ENCODE measurements at regions not wholly inside any gene's neighbourhood (a gene's known extent, or its start where the extent isn't known, plus 50 kb on each side); places are given as distances from the start of the nearest gene placed in this dataset.

DNA sequence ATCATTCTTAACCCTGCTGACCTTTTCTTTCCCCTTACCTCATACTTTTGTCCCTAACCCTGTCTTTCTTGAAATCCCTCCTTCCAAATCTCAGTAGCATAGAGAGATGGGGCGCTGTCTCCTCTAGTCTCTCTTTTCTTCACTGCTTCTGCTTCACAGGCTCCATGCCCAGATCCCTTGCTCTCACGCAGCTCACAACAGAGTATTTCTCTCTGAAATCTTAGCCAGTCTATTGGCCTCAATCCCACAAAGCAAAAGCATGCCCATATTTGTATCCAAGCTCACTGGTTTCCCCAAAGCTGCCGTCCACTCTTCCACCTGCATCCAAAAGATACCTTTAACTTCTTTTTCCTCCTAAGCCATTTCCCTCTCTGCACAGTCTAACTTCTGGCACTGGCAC, 526.8 kb downstream of the PLXDC2 start:
- TF ChIP-seq, protein P1, sequence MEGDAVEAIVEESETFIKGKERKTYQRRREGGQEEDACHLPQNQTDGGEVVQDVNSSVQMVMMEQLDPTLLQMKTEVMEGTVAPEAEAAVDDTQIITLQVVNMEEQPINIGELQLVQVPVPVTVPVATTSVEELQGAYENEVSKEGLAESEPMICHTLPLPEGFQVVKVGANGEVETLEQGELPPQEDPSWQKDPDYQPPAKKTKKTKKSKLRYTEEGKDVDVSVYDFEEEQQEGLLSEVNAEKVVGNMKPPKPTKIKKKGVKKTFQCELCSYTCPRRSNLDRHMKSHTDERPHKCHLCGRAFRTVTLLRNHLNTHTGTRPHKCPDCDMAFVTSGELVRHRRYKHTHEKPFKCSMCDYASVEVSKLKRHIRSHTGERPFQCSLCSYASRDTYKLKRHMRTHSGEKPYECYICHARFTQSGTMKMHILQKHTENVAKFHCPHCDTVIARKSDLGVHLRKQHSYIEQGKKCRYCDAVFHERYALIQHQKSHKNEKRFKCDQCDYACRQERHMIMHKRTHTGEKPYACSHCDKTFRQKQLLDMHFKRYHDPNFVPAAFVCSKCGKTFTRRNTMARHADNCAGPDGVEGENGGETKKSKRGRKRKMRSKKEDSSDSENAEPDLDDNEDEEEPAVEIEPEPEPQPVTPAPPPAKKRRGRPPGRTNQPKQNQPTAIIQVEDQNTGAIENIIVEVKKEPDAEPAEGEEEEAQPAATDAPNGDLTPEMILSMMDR (conservative IDR thresholded peaks at IDR 0.05 in 1 of 2, IDR thresholded peaks at IDR 0.05 in 1 of 2; ENCODE audit: extremely low read depth in 1 of 2, insufficient read depth in 1 of 2, low read depth in 1 of 2, low read length in 2 of 2) = no peak
- no peak for TF ChIP-seq EZH2 (IDR thresholded peaks at IDR 0.05; ENCODE audit: borderline replicate concordance, low read length)

Measured in mammary epithelial cell (primary cell).